SU-DHL-6 (cell line): ENCODE measurements at regions not wholly inside any gene's neighbourhood (a gene's known extent, or its start where the extent isn't known, plus 50 kb on each side); places are given as distances from the start of the nearest gene placed in this dataset.

ENCODE experiments used
- H2AFZ ChIP-seq: fragments of 200-600 bp; sonication (generic); 2 replicates; pipeline ENCODE4 v1.6.1; 2014; ENCODE audit warnings: low read depth, mild to moderate bottlenecking, moderate library complexity, mixed read lengths, antibody characterized with exemption, low read length; ENCODE audit not compliant: severe bottlenecking
- H3F3A ChIP-seq: fragments of 200-600 bp; shearing (Covaris generic); 2 replicates; pipeline ENCODE4 v1.6.0; 2016; ENCODE audit warnings: antibody characterized with exemption, mild to moderate bottlenecking; ENCODE audit not compliant: insufficient read depth
- H3K27ac ChIP-seq: fragments of 200-600 bp; sonication (generic); 2 replicates; pipeline ENCODE4 v1.5.1; 2016; ENCODE audit warnings: low read depth, mild to moderate bottlenecking, low read length, moderate library complexity, mixed read lengths
- H3K27me3 ChIP-seq: fragments of 200-600 bp; sonication (generic), shearing (Covaris generic); 2 replicates; pipeline ENCODE4 v1.6.0; 2014; ENCODE audit warnings: mild to moderate bottlenecking, low read length
- H3K36me3 ChIP-seq: fragments of 200-600 bp; sonication (generic); 2 replicates; pipeline ENCODE4 v1.6.1; 2014; ENCODE audit warnings: mild to moderate bottlenecking, low read length, mixed read lengths
- H3K4me2 ChIP-seq: fragments of 300-600, 200-600 bp; shearing (Covaris generic), sonication (generic); 2 replicates; pipeline ENCODE4 v1.6.0; 2014; ENCODE audit warnings: low read length, low read depth, mild to moderate bottlenecking; ENCODE audit not compliant: poor library complexity, severe bottlenecking
- H3K4me3 ChIP-seq: fragments of 200-600 bp; sonication (generic); 2 replicates; pipeline ENCODE4 v1.5.1; 2014; ENCODE audit warnings: antibody characterized with exemption, low read length, mild to moderate bottlenecking, mixed read lengths; ENCODE audit not compliant: insufficient read depth, poor library complexity, severe bottlenecking
- H3K79me2 ChIP-seq: fragments of 200-600 bp; sonication (generic); 2 replicates; pipeline ENCODE4 v1.6.1; 2014; ENCODE audit warnings: mild to moderate bottlenecking, low read length, moderate library complexity; ENCODE audit not compliant: insufficient read depth
- H3K9ac ChIP-seq: fragments of 200-600 bp; sonication (generic); 2 replicates; pipeline ENCODE4 v1.7.0; 2014; ENCODE audit warnings: mild to moderate bottlenecking, low read length
- H3K9me2 ChIP-seq: fragments of 200-600 bp; sonication (generic); replicated peaks from 2 replicates; pipeline ENCODE4 v1.6.1; 2014; ENCODE audit warnings: low read length; ENCODE audit not compliant: insufficient read depth
- H3K9me3 ChIP-seq: fragments of 200-600 bp; sonication (generic); 2 replicates; pipeline ENCODE4 v1.6.1; 2014; ENCODE audit warnings: low read length, mixed read lengths; ENCODE audit not compliant: insufficient read depth
- H4K20me1 ChIP-seq: fragments of 200-600 bp; sonication (generic); 2 replicates; pipeline ENCODE4 v1.6.1; 2014; ENCODE audit warnings: low read depth, mild to moderate bottlenecking, antibody characterized with exemption, low read length, moderate library complexity, mixed read lengths
- CTCF ChIP-seq: fragments of 200-600 bp; sonication (generic); IDR thresholded peaks from one replicate; pipeline ENCODE4 v1.5.1; 2017; ENCODE audit warnings: antibody characterized with exemption, mild to moderate bottlenecking, low read length, moderate library complexity; ENCODE audit not compliant: insufficient read depth, poor library complexity, severe bottlenecking
- EZH2phosphoT487 ChIP-seq: fragments of 200-600 bp; sonication (generic), shearing (Covaris generic); conservative IDR thresholded peaks from 2 replicates; pipeline ENCODE4 v1.6.1; 2018; ENCODE audit warnings: mild to moderate bottlenecking, antibody characterized with exemption, low read length, moderate library complexity, mixed read lengths

- Histone ChIP-seq H3K9me3 (no peaks in the 10 kb centered on the region), H3K4me3 (no peak overlapping the region), H3K4me2 (no peak overlapping the region), H3K9me2 (no peaks in the 10 kb centered on the region), H3K27ac (no peak overlapping the region), H3K27me3 (no peaks in the 10 kb centered on the region), H3F3A (no peaks in the 10 kb centered on the region), H3K79me2 (no peaks in the 10 kb centered on the region), H2AFZ (no peak overlapping the region), H3K36me3 (no peaks in the 10 kb centered on the region), H4K20me1 (no peaks in the 10 kb centered on the region), H3K9ac (no peak overlapping the region)
- no peak for TF ChIP-seq EZH2phosphoT487
- TF ChIP-seq CTCF, result no peak
Observed at GRCh38 chr12:59084511-59085375, 164.4 kb upstream of the LRIG3 start.

GRCh38 chr12:59082952-59083351, 162.6 kb upstream of the LRIG3 start:
- no peak overlapping the region for H3K4me3 ChIP-seq
- H3K27ac ChIP-seq, result no peak overlapping the region
- no peaks in the 10 kb centered on the region for H3K79me2 ChIP-seq
- no peak overlapping the region for H3K9ac ChIP-seq
- no peaks in the 10 kb centered on the region for H3K36me3 ChIP-seq
- H4K20me1 ChIP-seq, result no peaks in the 10 kb centered on the region
- no peak for TF ChIP-seq CTCF
- TF ChIP-seq EZH2phosphoT487, result no peak
- H3F3A ChIP-seq, result no peaks in the 10 kb centered on the region
- no peaks in the 10 kb centered on the region for H3K9me3 ChIP-seq
- no peaks in the 10 kb centered on the region for H3K27me3 ChIP-seq
- H3K4me2 ChIP-seq, result no peak overlapping the region
- H2AFZ ChIP-seq, result no peak overlapping the region
- no peaks in the 10 kb centered on the region for H3K9me2 ChIP-seq

- Histone ChIP-seq H3K27ac (no peak overlapping the region), H3K36me3 (no peaks in the 10 kb centered on the region), H3K9ac (no peak overlapping the region), H3K4me2 (no peak overlapping the region), H3K4me3 (no peak overlapping the region), H3F3A (no peaks in the 10 kb centered on the region), H3K79me2 (no peaks in the 10 kb centered on the region), H3K27me3 (no peaks in the 10 kb centered on the region), H3K9me2 (no peaks in the 10 kb centered on the region), H2AFZ (no peak overlapping the region), H4K20me1 (no peaks in the 10 kb centered on the region), H3K9me3 (no peaks in the 10 kb centered on the region)
- TF ChIP-seq CTCF, result no peak
- no peak for TF ChIP-seq EZH2phosphoT487
Observed at GRCh38 chr12:59080101-59080500, 159.8 kb upstream of the LRIG3 start.
